GM06990 (cell line): ENCODE measurements at regions not wholly inside any gene's neighbourhood (a gene's known extent, or its start where the extent isn't known, plus 50 kb on each side); places are given as distances from the start of the nearest gene placed in this dataset.

Experiments used
- DNase-seq: peaks from one replicate; pipeline ENCODE4 v3.0.0-alpha.2; 2011; ENCODE audit not compliant: insufficient read length; ENCODE audit errors: extremely low read depth
- H3K27me3 ChIP-seq: replicated peaks from 2 replicates; pipeline ENCODE4 v1.6.0; 2011; ENCODE audit warnings: low read length; ENCODE audit not compliant: control insufficient read depth, insufficient read depth
- H3K36me3 ChIP-seq: 2 replicates; pipeline ENCODE4 v1.5.1; 2011; ENCODE audit warnings: low read length; ENCODE audit not compliant: control insufficient read depth, insufficient read depth
- H3K4me3 ChIP-seq: replicated peaks from 2 replicates; pipeline ENCODE4 v1.5.1; 2011; ENCODE audit warnings: low read depth, mild to moderate bottlenecking, control low read depth, low read length
- TF ChIP-seq, protein P1 (sequence below): IDR thresholded peaks from 2 replicates; pipeline ENCODE4 v1.5.1; 2011; ENCODE audit warnings: low read length, control low read depth, mild to moderate bottlenecking, inconsistent platforms; ENCODE audit not compliant: insufficient read depth, poor library complexity, severe bottlenecking

DNA sequence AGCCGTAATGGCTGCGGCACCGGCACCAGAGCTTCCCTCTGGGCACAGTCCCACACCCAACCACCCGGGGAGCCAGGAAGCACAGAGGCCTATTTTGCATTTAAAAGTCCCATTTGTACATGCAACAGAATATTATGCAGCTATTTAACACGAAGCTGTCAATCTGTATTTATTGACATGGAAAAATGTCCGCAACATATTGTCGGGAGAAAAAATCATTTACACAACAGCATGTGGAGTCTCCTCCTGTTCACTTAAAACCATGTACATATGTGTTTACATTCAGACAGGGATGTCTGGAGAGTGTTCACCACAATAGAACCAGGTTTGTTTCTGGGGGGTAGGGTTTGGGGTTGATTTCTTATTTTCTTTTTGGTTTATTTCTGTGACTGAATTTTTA, 63.4 kb upstream of the GRIK3 start:
- no peak for DNase-seq
- Histone ChIP-seq H3K4me3 (no peak overlapping the region), H3K27me3 (no peaks in the 10 kb centered on the region), H3K36me3 (no peaks in the 10 kb centered on the region)
- TF ChIP-seq, protein P1, sequence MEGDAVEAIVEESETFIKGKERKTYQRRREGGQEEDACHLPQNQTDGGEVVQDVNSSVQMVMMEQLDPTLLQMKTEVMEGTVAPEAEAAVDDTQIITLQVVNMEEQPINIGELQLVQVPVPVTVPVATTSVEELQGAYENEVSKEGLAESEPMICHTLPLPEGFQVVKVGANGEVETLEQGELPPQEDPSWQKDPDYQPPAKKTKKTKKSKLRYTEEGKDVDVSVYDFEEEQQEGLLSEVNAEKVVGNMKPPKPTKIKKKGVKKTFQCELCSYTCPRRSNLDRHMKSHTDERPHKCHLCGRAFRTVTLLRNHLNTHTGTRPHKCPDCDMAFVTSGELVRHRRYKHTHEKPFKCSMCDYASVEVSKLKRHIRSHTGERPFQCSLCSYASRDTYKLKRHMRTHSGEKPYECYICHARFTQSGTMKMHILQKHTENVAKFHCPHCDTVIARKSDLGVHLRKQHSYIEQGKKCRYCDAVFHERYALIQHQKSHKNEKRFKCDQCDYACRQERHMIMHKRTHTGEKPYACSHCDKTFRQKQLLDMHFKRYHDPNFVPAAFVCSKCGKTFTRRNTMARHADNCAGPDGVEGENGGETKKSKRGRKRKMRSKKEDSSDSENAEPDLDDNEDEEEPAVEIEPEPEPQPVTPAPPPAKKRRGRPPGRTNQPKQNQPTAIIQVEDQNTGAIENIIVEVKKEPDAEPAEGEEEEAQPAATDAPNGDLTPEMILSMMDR, result no peak

DNA sequence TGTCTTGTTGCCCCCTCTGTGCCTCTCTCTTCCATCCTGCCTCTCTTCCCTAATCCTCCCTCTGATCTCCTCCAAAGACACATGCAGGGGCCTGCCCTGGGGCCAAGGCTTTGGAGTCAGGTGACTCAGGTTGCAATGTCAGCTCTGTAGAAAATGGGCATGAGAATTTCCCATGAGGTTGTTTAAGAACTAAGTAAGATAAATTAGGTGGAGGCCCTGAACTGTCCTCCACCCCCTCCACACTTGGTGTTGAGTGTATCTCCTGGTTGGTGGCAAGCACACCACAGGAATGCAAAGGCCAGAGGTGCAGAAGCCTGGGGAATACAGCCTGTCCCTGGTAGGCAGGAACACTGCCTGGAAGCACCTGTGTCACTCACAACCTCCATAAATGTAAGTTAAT, 63.9 kb upstream of the GRIK3 start:
- TF ChIP-seq, protein P1, result no peak
- Histone ChIP-seq H3K4me3 (no peak overlapping the region), H3K27me3 (no peaks in the 10 kb centered on the region), H3K36me3 (no peaks in the 10 kb centered on the region)
- no peak for DNase-seq

DNA sequence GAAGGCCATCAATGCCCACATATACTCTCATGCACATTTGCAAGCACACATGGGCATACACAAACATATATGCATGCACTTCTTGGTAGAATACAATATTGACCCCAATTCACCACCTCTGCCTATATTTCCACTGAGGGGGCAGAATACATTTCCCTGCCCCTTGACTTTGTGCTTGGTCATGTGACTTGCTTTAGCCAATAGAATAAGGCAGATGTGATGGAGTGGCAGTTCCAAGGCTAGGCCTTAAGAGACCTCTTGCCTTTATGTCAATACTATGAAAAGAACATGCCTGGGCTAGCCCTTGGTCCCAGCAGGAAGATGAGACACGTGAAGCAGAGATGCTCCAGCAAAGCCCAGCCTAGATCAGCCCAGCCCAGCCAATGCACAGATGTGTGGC, 66.0 kb upstream of the GRIK3 start:
- TF ChIP-seq, protein P1, result no peak
- no peak overlapping the region for H3K4me3 ChIP-seq
- no peak for DNase-seq
- no peaks in the 10 kb centered on the region for H3K36me3 ChIP-seq
- H3K27me3 ChIP-seq, result no peaks in the 10 kb centered on the region; the same call in 1 of the 2 replicates

DNA sequence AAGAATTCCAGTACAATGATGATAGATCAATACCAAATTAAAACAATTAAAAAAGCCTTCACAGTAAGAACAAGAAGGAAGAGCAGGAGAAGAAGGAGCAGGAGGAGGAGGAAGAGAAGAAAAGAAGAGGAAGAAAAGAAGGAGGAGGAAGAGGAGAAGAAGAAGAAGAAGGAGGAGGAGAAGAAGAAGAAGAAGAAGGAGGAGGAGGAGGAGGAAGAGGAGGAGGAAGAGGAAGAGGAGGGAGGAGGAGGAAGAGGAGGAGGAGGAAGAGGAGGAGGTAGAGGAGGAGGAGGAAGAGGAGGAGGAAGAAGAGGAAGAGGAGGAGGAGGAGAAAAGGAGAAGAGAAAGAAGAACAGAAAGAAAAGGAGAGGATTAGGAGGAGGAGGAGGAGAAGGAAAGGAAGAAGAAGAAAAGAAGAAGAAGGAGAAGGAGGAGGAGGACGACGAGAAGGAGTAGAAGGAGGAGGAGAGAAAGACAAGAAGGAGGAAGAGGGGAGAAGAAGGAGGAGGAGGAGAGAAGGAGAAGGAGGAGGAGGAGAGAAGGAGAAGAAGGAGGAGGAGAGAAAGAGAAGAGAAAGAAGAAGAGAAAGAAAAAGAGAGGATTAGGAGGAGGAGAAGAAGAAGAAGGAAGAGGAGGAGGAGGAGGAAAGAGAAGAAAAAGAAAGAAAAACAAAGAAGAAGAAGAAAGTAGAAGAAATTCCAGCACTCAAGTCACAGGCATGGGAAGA, 68.5 kb upstream of the GRIK3 start:
- Histone ChIP-seq H3K27me3 (no peaks in the 10 kb centered on the region; the same call in 1 of the 2 replicates), H3K36me3 (no peaks in the 10 kb centered on the region), H3K4me3 (no peak overlapping the region)
- DNase-seq, result no peak
- TF ChIP-seq, protein P1, result no peak

DNA sequence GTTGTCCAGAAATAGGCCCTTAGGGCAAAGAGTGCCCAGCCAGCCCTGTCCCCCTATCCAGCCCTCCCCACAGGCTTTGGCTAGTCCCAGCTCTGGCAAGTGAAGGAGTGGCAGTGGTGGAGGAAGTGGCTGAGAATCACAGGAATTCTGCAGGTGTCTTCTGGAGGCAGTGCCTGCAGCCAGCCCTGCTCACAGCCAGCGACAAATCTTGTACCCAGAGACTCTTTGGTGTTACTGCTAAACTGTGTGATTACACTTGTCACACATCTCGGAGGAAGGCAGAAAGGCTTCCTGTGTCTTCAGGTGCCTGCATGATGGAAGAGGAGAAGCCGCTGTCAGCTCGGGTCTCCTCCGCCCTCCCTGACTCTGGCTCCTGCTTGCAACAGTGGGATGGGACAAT, 71.6 kb upstream of the GRIK3 start:
- no peaks in the 10 kb centered on the region for H3K36me3 ChIP-seq
- H3K27me3 ChIP-seq, result peaks cover 2% of the 10 kb centered on the region; the same call in 1 of the 2 replicates
- TF ChIP-seq, protein P1, result no peak
- no peak for DNase-seq
- H3K4me3 ChIP-seq, result no peak overlapping the region
